Cardiac muscle cell (in vitro differentiated cells and primary cell): ENCODE measurements at regions not wholly inside any gene's neighbourhood (a gene's known extent, or its start where the extent isn't known, plus 50 kb on each side); places are given as distances from the start of the nearest gene placed in this dataset.

ENCODE experiments used
- DNase-seq, 2 donors: peaks; one replicate each; pipeline versions ENCODE4 v3.0.0 to v3.0.0-alpha.2; 2010 to 2017; ENCODE audit warnings: low read depth in 1 of 2, low spot score in 1 of 2
- H3K27ac ChIP-seq: fragments of 200-600 bp; sonication (generic); 2 replicates; pipeline ENCODE4 v1.5.1; 2016
- H3K27me3 ChIP-seq: fragments of 200-600 bp; sonication (generic); 2 replicates; pipeline ENCODE4 v1.6.0; 2016; ENCODE audit warnings: control low read depth
- H3K36me3 ChIP-seq: fragments of 200-600 bp; sonication (generic); 2 replicates; pipeline ENCODE4 v1.5.1; 2016; ENCODE audit warnings: control low read depth
- H3K4me1 ChIP-seq: fragments of 200-600 bp; sonication (generic); 2 replicates; pipeline ENCODE4 v1.8.1; 2017; ENCODE audit warnings: low read depth, mild to moderate bottlenecking, mixed run types
- H3K4me3 ChIP-seq: fragments of 200-600 bp; sonication (generic); 2 replicates; pipeline ENCODE4 v1.5.1; 2016; ENCODE audit warnings: mild to moderate bottlenecking
- H3K9me3 ChIP-seq: fragments of 200-600 bp; sonication (generic); 2 replicates; pipeline ENCODE4 v1.5.1; 2017; ENCODE audit warnings: low read depth, mild to moderate bottlenecking, control low read depth
- CTCF ChIP-seq: IDR thresholded peaks from 2 replicates; pipeline ENCODE4 v1.5.1; 2012; ENCODE audit warnings: low read depth, mild to moderate bottlenecking, low read length

- no peak for DNase-seq
- Histone ChIP-seq H3K9me3 (no peaks in the 10 kb centered on the region), H3K4me3 (no peak overlapping the region), H3K36me3 (no peaks in the 10 kb centered on the region), H3K4me1 (no peaks in the 10 kb centered on the region), H3K27me3 (peaks cover 12% of the 10 kb centered on the region), H3K27ac (no peak overlapping the region)
- no peak for TF ChIP-seq CTCF
Observed at GRCh38 chr18:76687304-76687962, 134.9 kb upstream of the ZNF236 start.

DNA sequence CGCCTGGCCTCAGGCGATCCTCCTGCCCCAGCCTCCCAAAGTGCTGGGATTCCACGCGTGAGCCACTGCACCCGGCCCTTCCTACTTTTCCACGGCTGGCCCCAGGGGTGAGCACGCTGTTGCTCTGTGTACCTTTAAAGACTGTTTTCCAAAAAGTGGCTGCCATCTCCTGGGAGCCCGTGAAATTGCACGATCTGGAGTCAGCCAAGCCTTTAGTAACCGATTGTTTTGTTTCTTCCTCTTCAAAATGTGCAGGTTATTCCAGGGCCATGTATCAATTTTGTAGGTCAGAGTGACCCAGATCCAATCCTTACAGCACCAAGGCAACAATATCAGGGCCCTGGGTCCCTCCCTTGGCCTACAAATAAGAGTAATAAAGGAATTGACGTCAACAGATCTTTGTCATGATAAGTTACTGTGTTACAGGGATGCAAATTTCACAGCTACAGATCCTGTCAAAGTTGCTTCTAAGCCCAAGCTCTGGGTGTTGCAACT is 135.6 kb upstream of the ZNF236 start:
- H3K4me3 ChIP-seq = no peak overlapping the region
- H3K9me3 ChIP-seq = no peaks in the 10 kb centered on the region
- H3K4me1 ChIP-seq = no peaks in the 10 kb centered on the region
- no peak overlapping the region for H3K27ac ChIP-seq
- TF ChIP-seq CTCF = peak; percentile 79
- peaks cover 12% of the 10 kb centered on the region for H3K27me3 ChIP-seq
- peak; percentile 61 to 75 for DNase-seq
- H3K36me3 ChIP-seq = no peaks in the 10 kb centered on the region

GRCh38 chr18:76685860-76686259 is 136.5 kb upstream of the ZNF236 start:
- no peaks in the 10 kb centered on the region for H3K4me1 ChIP-seq
- no peak for DNase-seq
- H3K36me3 ChIP-seq = no peaks in the 10 kb centered on the region

GRCh38 chr18:76685402-76685801 is 137.0 kb upstream of the ZNF236 start:
- no peak overlapping the region for H3K27ac ChIP-seq
- DNase-seq = no peak
- no peaks in the 10 kb centered on the region for H3K4me1 ChIP-seq
- no peaks in the 10 kb centered on the region for H3K9me3 ChIP-seq
- peaks cover 12% of the 10 kb centered on the region for H3K27me3 ChIP-seq
- H3K36me3 ChIP-seq = no peaks in the 10 kb centered on the region
- H3K4me3 ChIP-seq = no peak overlapping the region
- no peak for TF ChIP-seq CTCF

More at GRCh38 chr18:76685860-76686259, 136.5 kb upstream of the ZNF236 start:
- Histone ChIP-seq H3K27me3 (peaks cover 12% of the 10 kb centered on the region), H3K9me3 (no peaks in the 10 kb centered on the region), H3K27ac (no peak overlapping the region), H3K4me3 (no peak overlapping the region)
- TF ChIP-seq CTCF = no peak

DNA sequence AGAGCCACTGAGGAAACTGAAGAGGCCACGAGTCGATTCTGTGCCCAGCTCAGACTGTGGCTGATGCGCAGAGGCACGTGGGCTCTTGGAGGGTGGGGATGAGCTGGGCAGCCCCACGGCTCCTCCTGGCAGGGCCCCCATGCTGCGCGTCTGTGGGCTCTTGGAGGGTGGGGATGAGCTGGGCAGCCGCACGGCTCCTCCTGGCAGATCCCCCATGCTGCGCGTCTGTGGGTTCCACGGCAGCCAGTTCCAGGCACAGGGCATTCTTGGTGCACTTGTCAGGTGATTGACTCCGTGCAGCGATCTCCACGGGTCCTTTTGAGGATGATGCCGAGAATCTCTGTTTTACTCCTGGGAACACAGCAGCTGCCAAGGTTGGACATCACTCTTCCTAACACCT is 138.1 kb upstream of the ZNF236 start:
- peaks cover 8% of the 10 kb centered on the region for H3K27me3 ChIP-seq
- H3K4me3 ChIP-seq = no peak overlapping the region
- H3K36me3 ChIP-seq = no peaks in the 10 kb centered on the region
- no peak for TF ChIP-seq CTCF
- no peaks in the 10 kb centered on the region for H3K9me3 ChIP-seq
- DNase-seq = no peak
- no peaks in the 10 kb centered on the region for H3K4me1 ChIP-seq
- H3K27ac ChIP-seq = no peak overlapping the region
